GM18873 (cell line): ENCODE measurements at regions not wholly inside any gene's neighbourhood (a gene's known extent, or its start where the extent isn't known, plus 50 kb on each side); places are given as distances from the start of the nearest gene placed in this dataset.
"Not testable (repeated sequence)": the region's sequence is repeated elsewhere in the genome, so short reads cannot be mapped to it uniquely, and the experiment has no call there.

Experiments used
- ATAC-seq: cut with Tn5 transposase; IDR thresholded peaks from one replicate; pipeline ENCODE4 v1.9.1; 2021; ENCODE audit warnings: mild to moderate bottlenecking, moderate library complexity, moderate number of reproducible peaks; ENCODE audit not compliant: unreplicated experiment, low FRiP score

- ATAC-seq: no peak
Observed at GRCh38 chr2:17460371-17461086, 57.7 kb downstream of the RAD51AP2 start.

GRCh38 chr2:17455343-17455742 lies 62.9 kb downstream of the RAD51AP2 start:
- ATAC-seq: no peak

- not testable (repeated sequence) for ATAC-seq
Observed at GRCh38 chr2:17446191-17446590, 72.0 kb downstream of the RAD51AP2 start.

GRCh38 chr2:17445744-17446143 lies 72.5 kb downstream of the RAD51AP2 start:
- no peak for ATAC-seq

GRCh38 chr2:17442334-17442733 lies 75.9 kb downstream of the RAD51AP2 start:
- no peak for ATAC-seq

- ATAC-seq: no peak
Observed at GRCh38 chr2:17441790-17442189, 76.5 kb downstream of the RAD51AP2 start.

GRCh38 chr2:17441055-17441771 lies 77.0 kb downstream of the RAD51AP2 start:
- ATAC-seq: no peak

GRCh38 chr2:17430326-17430725 lies 87.9 kb downstream of the RAD51AP2 start:
- no peak for ATAC-seq

- no peak for ATAC-seq
Observed at GRCh38 chr2:17429130-17429529, 89.1 kb downstream of the RAD51AP2 start.

GRCh38 chr2:17427401-17427800 lies 90.8 kb downstream of the RAD51AP2 start:
- no peak for ATAC-seq

- ATAC-seq: no peak
Observed at GRCh38 chr2:17426743-17427142, 91.5 kb downstream of the RAD51AP2 start.

- ATAC-seq: no peak
Observed at GRCh38 chr2:17422061-17422460, 96.2 kb downstream of the RAD51AP2 start.

GRCh38 chr2:17416884-17417391 lies 101.3 kb downstream of the RAD51AP2 start:
- no peak for ATAC-seq

GRCh38 chr2:17413036-17413435 lies 105.2 kb downstream of the RAD51AP2 start:
- ATAC-seq: no peak

GRCh38 chr2:17401096-17401495 lies 117.1 kb downstream of the RAD51AP2 start:
- ATAC-seq: no peak

- ATAC-seq: no peak
Observed at GRCh38 chr2:17398770-17399169, 119.5 kb downstream of the RAD51AP2 start.

GRCh38 chr2:17388798-17389197 lies 129.4 kb downstream of the RAD51AP2 start:
- ATAC-seq: no peak

- ATAC-seq: no peak
Observed at GRCh38 chr2:17387591-17387990, 130.6 kb downstream of the RAD51AP2 start.

- ATAC-seq: no peak
Observed at GRCh38 chr2:17386771-17387170, 131.5 kb downstream of the RAD51AP2 start.

GRCh38 chr2:17380003-17380402 lies 138.2 kb downstream of the RAD51AP2 start:
- ATAC-seq: no peak

- no peak for ATAC-seq
Observed at GRCh38 chr2:17375262-17375661, 143.0 kb downstream of the RAD51AP2 start.

GRCh38 chr2:17373741-17374140 lies 144.5 kb downstream of the RAD51AP2 start:
- ATAC-seq: no peak
